K562 (cell line): ENCODE measurements at regions not wholly inside any gene's neighbourhood (a gene's known extent, or its start where the extent isn't known, plus 50 kb on each side); places are given as distances from the start of the nearest gene placed in this dataset.

Experiments used
- CREB3L1 ChIP-seq: fragments of 450-650 bp; IDR thresholded peaks from 2 replicates; pipeline ENCODE4 v1.6.1; 2014; ENCODE audit warnings: low read depth, mild to moderate bottlenecking, moderate library complexity, borderline replicate concordance
- CTCF ChIP-seq, 3 experiments: IDR thresholded peaks in 2 of 3; conservative IDR thresholded peaks in 1 of 3; 2 replicates each; pipeline ENCODE4 v1.5.1; 2011 to 2012; ENCODE audit warnings: low read length in 3 of 3, mild to moderate bottlenecking in 3 of 3, control low read depth in 2 of 3, improper control_type of control experiment in 1 of 3, inconsistent platforms in 1 of 3, low read depth in 1 of 3, mixed read lengths in 1 of 3, moderate library complexity in 1 of 3; ENCODE audit not compliant: insufficient read depth in 2 of 3
- DMBX1 ChIP-seq: fragments of 250-450 bp; sonication (Bioruptor Pico); IDR thresholded peaks from 2 replicates; pipeline ENCODE4 v1.8.0; 2022; ENCODE audit warnings: inconsistent platforms, mild to moderate bottlenecking, moderate library complexity, borderline replicate concordance
- MAZ ChIP-seq, 2 experiments: fragments of 450-650 bp in 1 of 2; sonication (generic) in 1 of 2; formaldehyde crosslinking; IDR thresholded peaks in 1 of 2; conservative IDR thresholded peaks in 1 of 2; 2 replicates each; pipeline versions ENCODE4 v1.4.0 to v1.5.0; 2020; ENCODE audit warnings: mild to moderate bottlenecking in 1 of 2, missing genetic modification reagents in 1 of 2
- MTF1 ChIP-seq: fragments of 250-450 bp; sonication (Bioruptor Pico); IDR thresholded peaks from 2 replicates; pipeline ENCODE4 v1.9.0; 2021; ENCODE audit warnings: moderate library complexity, mild to moderate bottlenecking, inconsistent platforms, borderline replicate concordance
- PHB ChIP-seq: fragments of 250-450 bp; sonication (Bioruptor Pico); IDR thresholded peaks from 2 replicates; pipeline ENCODE4 v1.5.0; 2021
- PHB2 ChIP-seq: fragments of 450-650 bp; IDR thresholded peaks from 2 replicates; pipeline ENCODE4 v1.6.1; 2017; ENCODE audit warnings: low read depth
- PURB ChIP-seq: sonication (generic); formaldehyde crosslinking; IDR thresholded peaks from 2 replicates; pipeline ENCODE4 v1.9.0; 2021; ENCODE audit warnings: low read depth, mild to moderate bottlenecking, missing genetic modification reagents
- RAD21 ChIP-seq, 2 experiments: fragments of 250-450 bp in 1 of 2; fragments of 450-650 bp in 1 of 2; sonication (Bioruptor Pico) in 1 of 2; formaldehyde crosslinking in 1 of 2; IDR thresholded peaks in 1 of 2; conservative IDR thresholded peaks in 1 of 2; 2 replicates each; pipeline versions ENCODE4 v1.4.0 to v1.8.0; 2020 to 2022; ENCODE audit warnings: mild to moderate bottlenecking in 2 of 2, moderate library complexity in 1 of 2
- RUNX1 ChIP-seq: sonication (generic); IDR thresholded peaks from 2 replicates; pipeline ENCODE4 v1.6.1; 2016; ENCODE audit warnings: antibody characterized with exemption, low read depth
- SLC30A9 ChIP-seq: fragments of 250-450 bp; sonication (Bioruptor Pico); IDR thresholded peaks from 2 replicates; pipeline ENCODE4 v1.8.0; 2022; ENCODE audit warnings: mild to moderate bottlenecking, moderate library complexity
- SRSF3 ChIP-seq: fragments of 200-400 bp; formaldehyde crosslinking; IDR thresholded peaks from 2 replicates; pipeline ENCODE4 v1.6.1; 2016; ENCODE audit warnings: mild to moderate bottlenecking, low read length, moderate library complexity; ENCODE audit not compliant: insufficient read depth
- STAG1 ChIP-seq: sonication (generic); formaldehyde crosslinking; IDR thresholded peaks from 2 replicates; pipeline ENCODE4 v1.5.0; 2020; ENCODE audit warnings: missing genetic modification reagents, borderline replicate concordance
- XRCC5 ChIP-seq: fragments of 200-400 bp; formaldehyde crosslinking; IDR thresholded peaks from 2 replicates; pipeline ENCODE4 v1.6.1; 2017; ENCODE audit warnings: low read depth, mild to moderate bottlenecking, low read length
- ZBTB1 ChIP-seq: sonication (generic); formaldehyde crosslinking; IDR thresholded peaks from 2 replicates; pipeline ENCODE4 v1.8.1; 2023; ENCODE audit warnings: missing genetic modification reagents, low read depth, mild to moderate bottlenecking, borderline replicate concordance
- TF ChIP-seq, protein P1 (sequence below), 2 experiments: fragments of 450-650 bp; formaldehyde crosslinking in 1 of 2; IDR thresholded peaks; 2 replicates each; pipeline versions ENCODE4 v1.4.0 to v1.6.1; 2014 to 2020; ENCODE audit warnings: mild to moderate bottlenecking in 2 of 2, borderline replicate concordance in 1 of 2, low read depth in 1 of 2

DNA sequence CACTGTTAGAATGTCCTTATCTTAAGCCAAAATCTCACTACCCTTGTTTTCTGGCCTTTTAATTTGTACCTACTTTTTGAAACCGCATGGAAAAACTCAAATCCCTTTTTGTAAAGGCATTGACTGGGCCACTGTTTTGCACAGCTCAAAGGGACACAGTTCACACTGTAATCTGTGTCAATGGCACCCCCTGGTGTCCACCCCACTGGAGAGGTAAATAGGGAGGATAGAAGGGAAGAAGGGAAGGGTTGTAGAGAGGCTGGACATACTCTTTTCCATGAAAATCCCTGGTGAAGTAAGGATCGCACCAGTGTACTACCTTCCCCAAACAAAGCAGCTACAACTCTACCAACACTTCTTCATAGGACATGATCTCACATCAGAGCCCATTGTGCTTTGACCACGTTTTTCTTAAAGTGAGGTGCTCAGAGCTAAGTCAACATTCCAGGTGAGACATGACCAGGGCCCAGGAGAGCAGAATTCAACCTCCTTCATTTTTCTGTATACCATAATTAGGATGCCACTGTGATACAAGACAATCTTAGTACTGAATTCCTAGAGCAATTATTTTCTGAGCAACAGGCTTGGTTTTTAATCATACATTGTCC lies 92.4 kb upstream of the RMDN2 start (continued):
- TF ChIP-seq SLC30A9 (CRISPR knock-in tag) (no peak), RAD21 (CRISPR knock-in tag; conservative IDR thresholded peaks at IDR 0.05 in 1 of 2, IDR thresholded peaks at IDR 0.05 in 1 of 2) (peak; percentile 99), PHB2 (no peak), STAG1 (CRISPR knock-in tag) (peak; percentile 90; the same call in 1 of the 2 replicates), MTF1 (CRISPR knock-in tag) (no peak), ZBTB1 (CRISPR knock-in tag) (no peak), MAZ (CRISPR knock-in tag; conservative IDR thresholded peaks at IDR 0.05 in 1 of 2, IDR thresholded peaks at IDR 0.05 in 1 of 2) (peak in 1 of 2 experiments; percentile 64; a peak in 1 of 4 replicates), CTCF (IDR thresholded peaks at IDR 0.05 in 2 of 3, conservative IDR thresholded peaks at IDR 0.05 in 1 of 3; ENCODE audit: insufficient read depth in 2 of 3, low read depth in 1 of 3, low read length in 3 of 3) (peak; percentile 69 to 88 (median 73)), PHB (CRISPR knock-in tag) (0 out of 2 replicates have a peak, but pooled peaks have one; percentile 50), DMBX1 (CRISPR knock-in tag) (no peak), PURB (CRISPR knock-in tag) (no peak), CREB3L1 (no peak), XRCC5 (peak; percentile 49; the same call in 1 of the 2 replicates), RUNX1 (no peak), SRSF3 (no peak)
- TF ChIP-seq, protein P1, sequence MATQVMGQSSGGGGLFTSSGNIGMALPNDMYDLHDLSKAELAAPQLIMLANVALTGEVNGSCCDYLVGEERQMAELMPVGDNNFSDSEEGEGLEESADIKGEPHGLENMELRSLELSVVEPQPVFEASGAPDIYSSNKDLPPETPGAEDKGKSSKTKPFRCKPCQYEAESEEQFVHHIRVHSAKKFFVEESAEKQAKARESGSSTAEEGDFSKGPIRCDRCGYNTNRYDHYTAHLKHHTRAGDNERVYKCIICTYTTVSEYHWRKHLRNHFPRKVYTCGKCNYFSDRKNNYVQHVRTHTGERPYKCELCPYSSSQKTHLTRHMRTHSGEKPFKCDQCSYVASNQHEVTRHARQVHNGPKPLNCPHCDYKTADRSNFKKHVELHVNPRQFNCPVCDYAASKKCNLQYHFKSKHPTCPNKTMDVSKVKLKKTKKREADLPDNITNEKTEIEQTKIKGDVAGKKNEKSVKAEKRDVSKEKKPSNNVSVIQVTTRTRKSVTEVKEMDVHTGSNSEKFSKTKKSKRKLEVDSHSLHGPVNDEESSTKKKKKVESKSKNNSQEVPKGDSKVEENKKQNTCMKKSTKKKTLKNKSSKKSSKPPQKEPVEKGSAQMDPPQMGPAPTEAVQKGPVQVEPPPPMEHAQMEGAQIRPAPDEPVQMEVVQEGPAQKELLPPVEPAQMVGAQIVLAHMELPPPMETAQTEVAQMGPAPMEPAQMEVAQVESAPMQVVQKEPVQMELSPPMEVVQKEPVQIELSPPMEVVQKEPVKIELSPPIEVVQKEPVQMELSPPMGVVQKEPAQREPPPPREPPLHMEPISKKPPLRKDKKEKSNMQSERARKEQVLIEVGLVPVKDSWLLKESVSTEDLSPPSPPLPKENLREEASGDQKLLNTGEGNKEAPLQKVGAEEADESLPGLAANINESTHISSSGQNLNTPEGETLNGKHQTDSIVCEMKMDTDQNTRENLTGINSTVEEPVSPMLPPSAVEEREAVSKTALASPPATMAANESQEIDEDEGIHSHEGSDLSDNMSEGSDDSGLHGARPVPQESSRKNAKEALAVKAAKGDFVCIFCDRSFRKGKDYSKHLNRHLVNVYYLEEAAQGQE (IDR thresholded peaks at IDR 0.05; ENCODE audit: borderline replicate concordance): peak; percentile 88
- TF ChIP-seq, protein P1 (CRISPR knock-in tag; IDR thresholded peaks at IDR 0.05; ENCODE audit: low read depth): no peak
